Erythroblast (primary cell): ENCODE measurements at regions not wholly inside any gene's neighbourhood (a gene's known extent, or its start where the extent isn't known, plus 50 kb on each side); places are given as distances from the start of the nearest gene placed in this dataset.

Experiments
- GATA1 ChIP-seq: IDR thresholded peaks from 2 replicates; pipeline ENCODE4 v1.6.1; 2011; ENCODE audit warnings: low read depth, mild to moderate bottlenecking, control low read depth, low read length, moderate library complexity
- POLR2A ChIP-seq: IDR thresholded peaks from 2 replicates; pipeline ENCODE4 v1.6.1; 2011; ENCODE audit warnings: mild to moderate bottlenecking, low read length

DNA sequence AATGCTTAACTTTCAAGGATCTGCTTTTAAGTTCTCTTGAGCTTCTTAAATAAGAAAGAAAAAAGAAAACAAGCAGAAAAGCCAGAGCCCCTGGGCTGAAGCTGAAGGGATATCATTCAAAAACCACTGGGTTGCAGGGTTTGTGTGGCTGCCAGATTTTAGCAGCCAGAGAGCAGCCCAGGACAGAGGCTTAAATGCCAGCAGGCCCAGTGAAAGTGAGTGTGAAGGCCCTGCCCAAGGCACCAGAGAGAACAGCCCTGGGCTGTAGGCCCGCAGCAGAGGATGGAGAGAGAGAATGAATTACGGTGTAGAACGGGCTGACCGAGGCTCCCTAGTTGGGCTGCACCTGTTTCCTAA, 106.3 kb upstream of the BOC start:
- TF ChIP-seq POLR2A (no peak), GATA1 (no peak)
